ENCODE measurements at regions not wholly inside any gene's neighbourhood (a gene's known extent, or its start where the extent isn't known, plus 50 kb on each side); places are given as distances from the start of the nearest gene placed in this dataset.
"Not testable (repeated sequence)": the region's sequence is repeated elsewhere in the genome, so short reads cannot be mapped to it uniquely, and the experiment has no call there.

DNA sequence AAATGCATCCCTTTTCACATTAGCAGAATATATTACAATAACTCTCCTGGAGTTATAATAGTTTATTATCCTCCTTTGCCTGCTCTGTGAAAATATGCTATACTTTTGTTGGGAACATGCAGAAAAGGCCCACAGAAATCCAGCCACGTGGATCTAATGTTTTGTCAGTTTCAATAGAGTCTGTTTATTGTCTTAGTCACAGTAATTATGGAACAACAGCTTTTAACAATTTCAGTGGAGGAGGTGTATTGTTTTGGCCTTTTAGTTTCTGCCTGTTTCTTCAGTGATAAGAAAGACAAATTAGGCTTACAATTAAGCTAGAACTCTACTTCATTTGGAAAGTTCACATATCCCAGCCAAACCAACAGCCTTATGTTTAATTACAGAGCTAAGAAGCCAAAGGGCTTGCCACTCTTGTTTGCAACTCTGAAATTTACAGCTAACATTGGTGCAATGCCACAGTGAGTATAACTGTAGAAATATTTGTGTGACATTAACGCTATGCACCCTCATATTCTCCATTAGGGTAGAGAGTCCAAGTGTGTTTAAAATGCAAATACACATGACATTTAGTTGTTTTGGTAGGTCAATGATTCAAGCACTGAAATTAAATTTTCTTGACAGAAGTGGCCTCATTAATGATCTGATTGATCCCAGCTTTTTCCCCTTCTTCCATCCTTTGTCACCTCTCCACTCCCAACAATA is 175.8 kb downstream of the USP46 start:
- no peak for DNase-seq (ENCODE audit: low spot score in 2 of 2)
- no peaks in the 10 kb centered on the region for H3K4me1 ChIP-seq
- no peaks in the 10 kb centered on the region for H3K9me3 ChIP-seq
- H3K4me3 ChIP-seq, result no peak overlapping the region
- H3K27me3 ChIP-seq, result no peaks in the 10 kb centered on the region
- no peak for TF ChIP-seq POLR2A (IDR thresholded peaks at IDR 0.05)
- TF ChIP-seq, protein P1, sequence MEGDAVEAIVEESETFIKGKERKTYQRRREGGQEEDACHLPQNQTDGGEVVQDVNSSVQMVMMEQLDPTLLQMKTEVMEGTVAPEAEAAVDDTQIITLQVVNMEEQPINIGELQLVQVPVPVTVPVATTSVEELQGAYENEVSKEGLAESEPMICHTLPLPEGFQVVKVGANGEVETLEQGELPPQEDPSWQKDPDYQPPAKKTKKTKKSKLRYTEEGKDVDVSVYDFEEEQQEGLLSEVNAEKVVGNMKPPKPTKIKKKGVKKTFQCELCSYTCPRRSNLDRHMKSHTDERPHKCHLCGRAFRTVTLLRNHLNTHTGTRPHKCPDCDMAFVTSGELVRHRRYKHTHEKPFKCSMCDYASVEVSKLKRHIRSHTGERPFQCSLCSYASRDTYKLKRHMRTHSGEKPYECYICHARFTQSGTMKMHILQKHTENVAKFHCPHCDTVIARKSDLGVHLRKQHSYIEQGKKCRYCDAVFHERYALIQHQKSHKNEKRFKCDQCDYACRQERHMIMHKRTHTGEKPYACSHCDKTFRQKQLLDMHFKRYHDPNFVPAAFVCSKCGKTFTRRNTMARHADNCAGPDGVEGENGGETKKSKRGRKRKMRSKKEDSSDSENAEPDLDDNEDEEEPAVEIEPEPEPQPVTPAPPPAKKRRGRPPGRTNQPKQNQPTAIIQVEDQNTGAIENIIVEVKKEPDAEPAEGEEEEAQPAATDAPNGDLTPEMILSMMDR (IDR thresholded peaks at IDR 0.05), result no peak
- TF ChIP-seq EP300 (IDR thresholded peaks at IDR 0.05), result no peak
- TF ChIP-seq POLR2AphosphoS5 (IDR thresholded peaks at IDR 0.05), result no peak
- 46% methylated on average over 2 of the region's 2 CpGs for WGBS
- H3K36me3 ChIP-seq, result no peaks in the 10 kb centered on the region
- no peak overlapping the region for H3K27ac ChIP-seq

- Histone ChIP-seq H3K4me3 (no peak overlapping the region), H3K27ac (no peak overlapping the region), H3K36me3 (no peaks in the 10 kb centered on the region), H3K4me1 (no peaks in the 10 kb centered on the region), H3K9me3 (no peaks in the 10 kb centered on the region), H3K27me3 (no peaks in the 10 kb centered on the region)
- WGBS, result 77% methylated on average over 1 of the region's 1 CpG
- TF ChIP-seq POLR2A (IDR thresholded peaks at IDR 0.05), result no peak
- TF ChIP-seq EP300 (IDR thresholded peaks at IDR 0.05), result no peak
- TF ChIP-seq POLR2AphosphoS5 (IDR thresholded peaks at IDR 0.05), result no peak
- TF ChIP-seq, protein P1 (IDR thresholded peaks at IDR 0.05), result no peak
- no peak for DNase-seq (ENCODE audit: low spot score in 2 of 2)
Measured at GRCh38 chr4:52507774-52508173, 151.3 kb downstream of the USP46 start.

DNA sequence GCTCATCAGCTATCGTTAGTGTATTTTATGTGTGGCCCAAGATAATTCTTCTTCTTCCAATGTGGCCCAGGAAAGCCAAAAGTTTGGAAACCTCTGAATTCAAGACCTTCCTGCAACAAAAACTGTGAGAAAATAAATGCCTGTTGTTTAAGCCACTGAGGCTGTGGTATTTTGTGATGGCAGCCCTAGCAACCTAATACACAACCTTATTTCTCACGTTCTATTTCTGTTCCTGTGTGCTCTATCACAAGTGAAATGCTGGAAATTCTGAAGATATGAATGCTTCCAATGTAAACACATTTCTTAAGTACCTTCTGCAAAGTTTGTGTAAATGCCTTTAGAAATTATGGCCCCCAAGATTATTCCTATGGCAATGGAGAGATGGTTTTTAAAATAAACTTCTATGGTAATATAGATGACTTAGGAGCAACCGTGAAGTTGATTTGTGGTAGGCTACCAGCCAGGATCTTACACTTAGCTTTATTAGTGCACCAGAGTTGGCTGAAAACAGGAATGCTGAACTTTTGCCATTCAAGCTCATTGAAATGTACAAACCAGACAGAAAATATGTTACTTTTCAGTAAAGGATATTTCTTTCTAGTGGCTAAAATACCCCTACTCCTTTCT is 148.0 kb downstream of the USP46 start:
- no peak for DNase-seq (ENCODE audit: low spot score in 2 of 2)
- no peaks in the 10 kb centered on the region for H3K27me3 ChIP-seq
- H3K27ac ChIP-seq, result no peak overlapping the region
- no peaks in the 10 kb centered on the region for H3K4me1 ChIP-seq
- 77% methylated on average over 3 of the region's 3 CpGs for WGBS
- no peak for TF ChIP-seq EP300 (IDR thresholded peaks at IDR 0.05)
- no peak for TF ChIP-seq POLR2AphosphoS5 (IDR thresholded peaks at IDR 0.05)
- no peak for TF ChIP-seq POLR2A (IDR thresholded peaks at IDR 0.05)
- TF ChIP-seq, protein P1 (IDR thresholded peaks at IDR 0.05), result no peak
- H3K36me3 ChIP-seq, result no peaks in the 10 kb centered on the region
- H3K4me3 ChIP-seq, result no peak overlapping the region
- H3K9me3 ChIP-seq, result no peaks in the 10 kb centered on the region

DNA sequence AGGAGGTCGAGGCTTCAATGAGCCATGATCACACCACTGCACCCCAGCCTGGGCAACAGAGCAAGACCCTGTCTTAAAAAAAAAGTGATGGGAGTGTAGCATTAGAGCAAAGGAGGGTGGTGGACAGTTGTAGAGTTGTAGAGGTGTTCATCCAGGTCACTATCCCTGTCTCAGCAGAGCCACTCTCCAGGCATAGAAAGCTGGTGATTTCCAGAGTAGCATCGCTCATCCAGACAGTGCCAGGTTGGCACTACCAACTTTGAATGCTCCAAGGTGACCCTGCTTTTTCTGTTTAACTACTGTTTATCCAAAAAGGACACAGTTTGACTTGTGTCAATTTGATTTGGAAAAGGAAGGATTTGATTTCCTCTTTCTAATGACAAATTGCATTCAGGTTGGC is 147.3 kb downstream of the USP46 start:
- WGBS, result 86% methylated on average over 2 of the region's 2 CpGs
- no peaks in the 10 kb centered on the region for H3K36me3 ChIP-seq
- no peaks in the 10 kb centered on the region for H3K9me3 ChIP-seq
- no peak for DNase-seq (ENCODE audit: low spot score in 2 of 2)
- H3K27ac ChIP-seq, result no peak overlapping the region
- TF ChIP-seq EP300 (IDR thresholded peaks at IDR 0.05) (no peak), POLR2A (IDR thresholded peaks at IDR 0.05) (no peak), POLR2AphosphoS5 (IDR thresholded peaks at IDR 0.05) (no peak)
- TF ChIP-seq, protein P1 (IDR thresholded peaks at IDR 0.05), result no peak
- no peak overlapping the region for H3K4me3 ChIP-seq
- no peaks in the 10 kb centered on the region for H3K27me3 ChIP-seq
- no peaks in the 10 kb centered on the region for H3K4me1 ChIP-seq

DNA sequence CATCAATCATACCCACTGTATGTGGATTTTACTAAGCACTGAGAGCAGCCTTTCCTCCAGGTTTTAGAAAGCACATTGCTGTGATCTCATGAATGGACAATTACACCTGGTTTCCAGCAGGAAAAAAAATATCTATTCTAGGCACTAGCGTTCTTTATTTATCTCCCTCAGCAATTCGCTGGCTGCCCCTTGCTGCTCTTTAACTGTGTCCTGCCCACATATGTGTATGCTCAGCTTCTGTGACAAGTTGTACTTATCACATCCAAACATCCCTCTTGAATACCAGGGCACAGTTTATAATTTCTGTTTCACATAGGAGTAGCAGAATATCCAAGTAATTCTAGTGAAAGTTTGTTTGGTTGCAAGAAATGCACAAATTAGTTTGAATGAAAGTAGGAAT is 146.8 kb downstream of the USP46 start:
- Histone ChIP-seq H3K9me3 (no peaks in the 10 kb centered on the region), H3K36me3 (no peaks in the 10 kb centered on the region)
- no peak for DNase-seq (ENCODE audit: low spot score in 2 of 2)

GRCh38 chr4:52522093-52522492 is 137.0 kb downstream of the USP46 start:
- not testable (repeated sequence) for H3K9me3 ChIP-seq; H3K27me3 ChIP-seq; DNase-seq (ENCODE audit: low spot score in 2 of 2); H3K36me3 ChIP-seq; H3K4me3 ChIP-seq; H3K4me1 ChIP-seq; H3K27ac ChIP-seq
- WGBS, result 86% methylated on average over 4 of the region's 6 CpGs

More for the DNA sequence above, 146.8 kb downstream of the USP46 start:
- whole genome bisulfite sequencing, result 32% methylated on average over 2 of the region's 2 CpGs
- H3K27me3 ChIP-seq, result no peaks in the 10 kb centered on the region
- H3K4me3 ChIP-seq, result no peak overlapping the region
- no peaks in the 10 kb centered on the region for H3K4me1 ChIP-seq
- H3K27ac ChIP-seq, result no peak overlapping the region
- TF ChIP-seq EP300 (IDR thresholded peaks at IDR 0.05) (no peak), POLR2AphosphoS5 (IDR thresholded peaks at IDR 0.05) (no peak), POLR2A (IDR thresholded peaks at IDR 0.05) (no peak)
- TF ChIP-seq, protein P1 (IDR thresholded peaks at IDR 0.05), result no peak

Data from suprapubic skin (tissue), 4 donors.